ACC112 (cell line): ENCODE measurements at regions not wholly inside any gene's neighbourhood (a gene's known extent, or its start where the extent isn't known, plus 50 kb on each side); places are given as distances from the start of the nearest gene placed in this dataset.

Experiments used
- H2AFZ ChIP-seq: fragments of 200-600 bp; sonication (generic); one replicate; pipeline ENCODE4 v1.6.0; 2017; ENCODE audit warnings: antibody characterized with exemption, low read length; ENCODE audit not compliant: unreplicated experiment
- H3K27ac ChIP-seq: fragments of 200-600 bp; sonication (generic); 2 replicates; pipeline ENCODE4 v1.5.1; 2014; ENCODE audit warnings: low read depth, mild to moderate bottlenecking, antibody characterized with exemption, low read length, moderate library complexity
- H3K27me3 ChIP-seq: fragments of 200-600 bp; sonication (generic); 2 replicates; pipeline ENCODE4 v1.6.1; 2014; ENCODE audit warnings: mild to moderate bottlenecking, antibody characterized with exemption, low read length, moderate library complexity, mixed read lengths; ENCODE audit not compliant: insufficient read depth
- H3K36me3 ChIP-seq: fragments of 200-600 bp; sonication (generic); 2 replicates; pipeline ENCODE4 v1.6.1; 2016; ENCODE audit warnings: mild to moderate bottlenecking, antibody characterized with exemption, low read length, moderate library complexity, mixed read lengths; ENCODE audit not compliant: insufficient read depth
- H3K4me1 ChIP-seq: fragments of 200-600 bp; sonication (generic); one replicate; pipeline ENCODE4 v1.6.1; 2016; ENCODE audit warnings: low read length, mixed read lengths; ENCODE audit not compliant: insufficient read depth, unreplicated experiment, control insufficient read depth
- H3K4me3 ChIP-seq: fragments of 200-600 bp; sonication (generic); 2 replicates; pipeline ENCODE4 v1.5.1; 2014; ENCODE audit warnings: mild to moderate bottlenecking, low read depth, low read length
- H3K79me2 ChIP-seq: fragments of 200-600 bp; sonication (generic); one replicate; pipeline ENCODE4 v1.6.0; 2016; ENCODE audit warnings: low read length; ENCODE audit not compliant: control insufficient read depth, unreplicated experiment, insufficient read depth

DNA sequence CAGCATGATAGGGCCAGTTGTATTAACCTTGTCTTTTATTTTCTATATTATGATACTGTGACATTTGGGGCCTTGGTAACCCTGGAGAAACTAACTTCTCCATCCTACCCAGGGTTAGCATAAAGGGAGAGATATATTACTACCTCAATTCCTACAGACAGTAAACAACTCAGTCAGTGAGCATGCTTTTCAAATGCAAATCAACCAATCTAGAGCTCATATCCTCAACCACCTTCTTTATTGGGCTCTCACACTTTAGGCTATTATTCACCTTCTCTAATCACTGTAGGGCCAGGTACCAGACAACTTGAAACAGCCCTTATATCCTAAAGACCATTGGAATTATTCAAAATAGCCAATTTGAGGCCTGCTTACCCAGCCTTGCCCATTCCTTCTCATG is 477.6 kb downstream of the PTPRC start:
- no peaks in the 10 kb centered on the region for H3K36me3 ChIP-seq

DNA sequence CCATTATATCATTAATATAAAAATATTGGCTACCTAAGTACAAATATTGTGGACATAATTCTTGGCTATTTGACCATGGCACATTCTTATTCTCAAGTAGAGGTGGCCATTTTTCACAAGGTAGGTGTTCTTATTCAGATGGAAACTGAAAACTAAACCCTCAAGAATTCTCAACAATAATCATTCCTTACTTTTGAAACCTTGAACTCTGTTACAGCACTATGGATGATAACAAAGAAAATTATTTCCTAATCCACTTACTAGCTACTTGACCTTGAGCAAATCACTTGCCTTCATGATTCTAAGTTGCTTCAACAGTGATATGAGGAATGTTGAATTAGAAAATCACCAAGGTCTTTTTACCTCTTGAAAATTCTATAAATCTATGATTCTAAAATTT is 482.2 kb downstream of the PTPRC start:
- Histone ChIP-seq H3K4me3 (no peak overlapping the region), H3K79me2 (no peaks in the 10 kb centered on the region), H3K27me3 (no peaks in the 10 kb centered on the region), H3K4me1 (peaks cover 19% of the 10 kb centered on the region), H3K36me3 (no peaks in the 10 kb centered on the region), H3K27ac (no peak overlapping the region), H2AFZ (no peak overlapping the region)

More for the DNA sequence above, 477.6 kb downstream of the PTPRC start:
- Histone ChIP-seq H2AFZ (no peak overlapping the region), H3K27ac (no peak overlapping the region), H3K27me3 (no peaks in the 10 kb centered on the region), H3K4me3 (no peak overlapping the region), H3K4me1 (no peaks in the 10 kb centered on the region), H3K79me2 (no peaks in the 10 kb centered on the region)

DNA sequence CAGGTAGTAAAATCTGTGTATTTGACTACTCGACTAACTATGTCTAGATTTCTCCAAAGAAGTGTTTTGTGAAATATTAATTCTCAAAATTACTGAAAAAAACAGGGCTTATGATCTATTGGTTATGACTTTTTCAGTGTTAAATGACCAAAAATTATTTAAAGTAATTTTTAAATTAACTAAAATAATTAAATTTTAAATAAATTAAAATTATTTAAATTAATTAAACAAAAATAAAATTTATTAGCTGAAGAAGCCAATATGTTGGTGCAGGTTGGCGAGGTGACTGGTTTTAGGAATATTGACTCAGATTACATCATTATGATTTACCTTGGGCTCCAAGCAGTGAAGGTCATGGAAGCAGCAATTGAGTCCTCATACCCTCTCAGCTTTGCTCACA is 483.2 kb downstream of the PTPRC start:
- no peak overlapping the region for H3K4me3 ChIP-seq
- peaks cover 19% of the 10 kb centered on the region for H3K4me1 ChIP-seq
- peak overlapping the region; percentile 48 for H2AFZ ChIP-seq
- no peaks in the 10 kb centered on the region for H3K36me3 ChIP-seq
- H3K79me2 ChIP-seq: no peaks in the 10 kb centered on the region
- no peaks in the 10 kb centered on the region for H3K27me3 ChIP-seq
- no peak overlapping the region for H3K27ac ChIP-seq

GRCh38 chr1:199122532-199123311 is 483.9 kb downstream of the PTPRC start:
- H3K27me3 ChIP-seq: no peaks in the 10 kb centered on the region
- peaks cover 19% of the 10 kb centered on the region for H3K4me1 ChIP-seq
- H2AFZ ChIP-seq: peak overlapping the region; percentile 48
- H3K27ac ChIP-seq: peak overlapping the region; percentile 16
- H3K4me3 ChIP-seq: no peak overlapping the region
- H3K36me3 ChIP-seq: no peaks in the 10 kb centered on the region
- H3K79me2 ChIP-seq: no peaks in the 10 kb centered on the region

- Histone ChIP-seq H3K36me3 (no peaks in the 10 kb centered on the region), H3K4me3 (no peak overlapping the region), H2AFZ (no peak overlapping the region), H3K27ac (no peak overlapping the region), H3K4me1 (peaks cover 19% of the 10 kb centered on the region), H3K79me2 (no peaks in the 10 kb centered on the region), H3K27me3 (no peaks in the 10 kb centered on the region)
These were observed 484.8 kb downstream of the PTPRC start for GRCh38 chr1:199123615-199124014.

DNA sequence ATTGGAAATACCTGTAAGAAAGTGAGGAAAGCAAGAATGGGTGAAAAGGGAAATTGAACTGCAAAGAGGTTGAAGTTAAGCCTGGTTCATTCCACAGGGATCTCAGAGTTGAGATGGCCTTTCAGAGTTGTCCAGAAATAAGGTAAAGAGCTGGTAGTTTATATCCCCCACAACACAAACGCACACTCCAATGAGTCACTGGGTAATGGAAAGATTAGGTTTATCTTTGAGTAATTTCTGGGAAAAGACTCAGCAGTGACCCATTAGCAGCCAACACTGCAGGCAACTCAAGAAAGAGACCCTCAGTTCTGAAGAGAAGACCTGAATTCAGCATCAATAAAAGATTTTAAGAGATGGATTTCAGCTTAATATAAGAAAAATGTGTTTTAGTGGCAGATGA is 485.5 kb downstream of the PTPRC start:
- H3K4me3 ChIP-seq: no peak overlapping the region

GRCh38 chr1:199129247-199129646 is 490.4 kb downstream of the PTPRC start:
- Histone ChIP-seq H3K79me2 (no peaks in the 10 kb centered on the region), H3K27me3 (no peaks in the 10 kb centered on the region), H3K36me3 (no peaks in the 10 kb centered on the region), H3K27ac (no peak overlapping the region), H3K4me1 (peaks cover 13% of the 10 kb centered on the region), H3K4me3 (no peak overlapping the region), H2AFZ (no peak overlapping the region)

More for the DNA sequence above, 485.5 kb downstream of the PTPRC start:
- Histone ChIP-seq H3K27ac (no peak overlapping the region), H3K79me2 (no peaks in the 10 kb centered on the region), H2AFZ (no peak overlapping the region), H3K36me3 (no peaks in the 10 kb centered on the region), H3K4me1 (peaks cover 26% of the 10 kb centered on the region), H3K27me3 (no peaks in the 10 kb centered on the region)

DNA sequence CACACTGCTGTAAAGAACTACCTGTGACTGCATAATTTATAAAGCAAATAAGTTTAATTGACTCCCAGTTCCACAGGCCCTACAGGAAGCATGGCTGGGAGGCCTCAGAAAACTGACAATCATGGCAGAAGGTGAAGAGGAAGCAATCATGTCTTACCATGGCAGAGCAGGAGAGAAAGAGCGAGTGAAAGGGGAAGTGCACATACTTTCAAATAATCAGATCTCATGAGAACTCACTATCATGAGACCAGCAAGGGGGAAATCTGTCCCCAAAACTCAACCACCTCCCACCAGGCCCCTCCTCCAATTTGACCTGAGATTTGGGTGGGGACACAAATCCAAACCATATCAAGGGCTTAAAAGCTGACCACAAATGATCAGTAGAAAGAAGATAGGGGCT is 493.2 kb downstream of the PTPRC start:
- Histone ChIP-seq H3K27me3 (no peaks in the 10 kb centered on the region), H3K36me3 (no peaks in the 10 kb centered on the region), H3K4me3 (no peak overlapping the region), H3K27ac (no peak overlapping the region), H3K79me2 (no peaks in the 10 kb centered on the region), H2AFZ (no peak overlapping the region), H3K4me1 (peaks cover 8% of the 10 kb centered on the region)

DNA sequence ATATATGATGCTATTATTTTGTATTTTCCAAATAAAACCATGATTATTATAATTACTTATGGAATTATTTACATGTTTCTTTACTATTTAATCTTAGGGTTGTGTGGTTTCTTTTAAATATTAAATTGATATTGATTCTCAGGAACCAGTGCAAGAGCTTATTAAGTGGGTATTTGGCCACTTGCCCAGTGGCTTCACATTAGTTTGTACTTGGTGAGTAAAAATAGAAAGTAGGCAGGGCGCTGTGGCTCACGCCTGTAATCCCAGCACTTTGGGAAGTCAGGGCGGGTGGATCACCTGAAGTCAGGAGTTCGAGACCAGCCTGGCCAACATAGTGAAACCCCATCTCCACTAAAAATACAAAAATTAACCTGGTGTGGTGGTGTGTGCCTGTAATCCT is 497.1 kb downstream of the PTPRC start:
- H3K4me3 ChIP-seq: no peak overlapping the region
- H3K27ac ChIP-seq: no peak overlapping the region
- H3K27me3 ChIP-seq: no peaks in the 10 kb centered on the region
- H3K4me1 ChIP-seq: no peaks in the 10 kb centered on the region
- no peaks in the 10 kb centered on the region for H3K36me3 ChIP-seq
- no peaks in the 10 kb centered on the region for H3K79me2 ChIP-seq
- no peak overlapping the region for H2AFZ ChIP-seq

- Histone ChIP-seq H2AFZ (no peak overlapping the region), H3K27ac (no peak overlapping the region), H3K4me1 (no peaks in the 10 kb centered on the region), H3K79me2 (no peaks in the 10 kb centered on the region), H3K4me3 (no peak overlapping the region), H3K27me3 (no peaks in the 10 kb centered on the region), H3K36me3 (no peaks in the 10 kb centered on the region)
These were observed 499.2 kb downstream of the PTPRC start for GRCh38 chr1:199138061-199138460.

- H3K79me2 ChIP-seq: no peaks in the 10 kb centered on the region
- H3K27me3 ChIP-seq: no peaks in the 10 kb centered on the region
- no peak overlapping the region for H2AFZ ChIP-seq
- no peak overlapping the region for H3K27ac ChIP-seq
- no peak overlapping the region for H3K4me3 ChIP-seq
- no peaks in the 10 kb centered on the region for H3K36me3 ChIP-seq
- no peaks in the 10 kb centered on the region for H3K4me1 ChIP-seq
These were observed 510.8 kb downstream of the PTPRC start for GRCh38 chr1:199149591-199149990.
